ENCODE measurements at regions not wholly inside any gene's neighbourhood (a gene's known extent, or its start where the extent isn't known, plus 50 kb on each side); places are given as distances from the start of the nearest gene placed in this dataset.

GRCh38 chr12:92302041-92302829, 156.6 kb upstream of the BTG1 start:
- TF ChIP-seq POLR2AphosphoS5 (IDR thresholded peaks at IDR 0.05; ENCODE audit: low read depth, low read length) (no peak), TCF7L2 (IDR thresholded peaks at IDR 0.05; ENCODE audit: low read depth, low read length) (no peak), SIN3A (IDR thresholded peaks at IDR 0.05; ENCODE audit: borderline replicate concordance, insufficient read depth, low read depth, low read length) (no peak), CTCF (IDR thresholded peaks at IDR 0.05) (no peak), REST (IDR thresholded peaks at IDR 0.05; ENCODE audit: insufficient read depth in 1 of 2, low read depth in 2 of 2, low read length in 1 of 2) (no peak)
- BruUV-seq (replicated peaks), result no TSS peak
- intact Hi-C loops (cut with micrococcal nuclease; ENCODE audit: unreplicated experiment) (no loop called here), in situ Hi-C loops (cut with HindIII; ENCODE audit: low pct_unique_long_range_greater_than_20kb, low sequenced_read_pairs) (no loop called here)
- no peaks in the 10 kb centered on the region for H3K4me1 ChIP-seq (ENCODE audit: control insufficient read depth, insufficient read depth, low read length)
- DNase-seq (ENCODE audit: low read depth, low spot score) (no peak), ATAC-seq (no peak)
- H3K27me3 ChIP-seq (ENCODE audit: control insufficient read depth, insufficient read depth, low read length), result no peaks in the 10 kb centered on the region
- H3K27ac ChIP-seq (ENCODE audit: low read length), result no peak overlapping the region
- no peak overlapping the region for H3K4me3 ChIP-seq (ENCODE audit: low read depth in 2 of 2, low read length in 2 of 2)
- POLR2A ChIA-PET, result no interaction called here
- CTCF ChIA-PET, result no interaction called here
- no peaks in the 10 kb centered on the region for H3K36me3 ChIP-seq (ENCODE audit: control insufficient read depth, insufficient read depth, low read length)
- no peaks in the 10 kb centered on the region for H3K9me3 ChIP-seq (ENCODE audit: control insufficient read depth, insufficient read depth, low read depth, low read length)

- CTCF ChIA-PET, result no interaction called here
- Histone ChIP-seq H3K36me3 (ENCODE audit: control insufficient read depth, insufficient read depth, low read length) (no peaks in the 10 kb centered on the region), H3K27ac (ENCODE audit: low read length) (no peak overlapping the region), H3K4me3 (ENCODE audit: low read depth in 2 of 2, low read length in 2 of 2) (no peak overlapping the region), H3K27me3 (ENCODE audit: control insufficient read depth, insufficient read depth, low read length) (no peaks in the 10 kb centered on the region), H3K9me3 (ENCODE audit: control insufficient read depth, insufficient read depth, low read depth, low read length) (no peaks in the 10 kb centered on the region), H3K4me1 (ENCODE audit: control insufficient read depth, insufficient read depth, low read length) (no peaks in the 10 kb centered on the region)
- in situ Hi-C loops (cut with HindIII; ENCODE audit: low pct_unique_long_range_greater_than_20kb, low sequenced_read_pairs), result no loop called here
- POLR2A ChIA-PET, result no interaction called here
- intact Hi-C loops (cut with micrococcal nuclease; ENCODE audit: unreplicated experiment), result no loop called here
- no peak for ATAC-seq
- no peak for TF ChIP-seq POLR2AphosphoS5 (IDR thresholded peaks at IDR 0.05; ENCODE audit: low read depth, low read length)
- TF ChIP-seq TCF7L2 (IDR thresholded peaks at IDR 0.05; ENCODE audit: low read depth, low read length), result no peak
- no peak for TF ChIP-seq CTCF (IDR thresholded peaks at IDR 0.05)
- TF ChIP-seq REST (IDR thresholded peaks at IDR 0.05; ENCODE audit: insufficient read depth in 1 of 2, low read depth in 2 of 2, low read length in 1 of 2), result no peak
- TF ChIP-seq SIN3A (IDR thresholded peaks at IDR 0.05; ENCODE audit: borderline replicate concordance, insufficient read depth, low read depth, low read length), result no peak
- no peak for DNase-seq (ENCODE audit: low read depth, low spot score)
- no TSS peak for BruUV-seq (replicated peaks)
Measured at GRCh38 chr12:92301356-92301755, 155.7 kb upstream of the BTG1 start.
